ENCODE measurements at regions not wholly inside any gene's neighbourhood (a gene's known extent, or its start where the extent isn't known, plus 50 kb on each side); places are given as distances from the start of the nearest gene placed in this dataset.

DNA sequence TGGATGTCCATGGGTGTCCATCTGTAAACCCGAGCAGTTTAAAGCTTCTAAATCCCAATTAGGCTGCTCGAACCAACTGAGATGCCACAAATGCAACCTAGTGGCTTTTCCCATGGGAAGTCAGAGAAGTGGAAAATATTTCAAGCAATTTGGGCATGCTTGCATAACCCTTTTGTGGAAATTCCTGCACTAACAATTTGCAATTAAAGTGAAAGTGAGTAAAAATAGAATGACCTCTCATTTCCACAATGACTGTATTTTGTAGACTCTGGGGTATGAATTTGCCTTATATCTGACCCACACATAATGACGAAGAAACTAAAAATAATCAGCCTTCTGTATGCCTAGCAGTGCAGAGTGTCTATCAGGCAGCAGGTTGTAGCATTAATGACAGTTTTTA, 91.8 kb upstream of the TSC22D1 start:
- no TSS peak for BruUV-seq (replicated peaks)
- no peaks in the 10 kb centered on the region for H3K9me3 ChIP-seq (replicated peaks; ENCODE audit: control insufficient read depth, insufficient read depth, low read depth, low read length)
- H2AFZ ChIP-seq (ENCODE audit: low read depth, low read length): no peak overlapping the region
- ChIA-PET POLR2A (no interaction called here), CTCF (ENCODE audit: low intra/inter-chr PET ratio) (no interaction called here)
- H3K27me3 ChIP-seq (ENCODE audit: control insufficient read depth in 2 of 2, insufficient read depth in 2 of 2, low read length in 2 of 2): 0 out of 5 replicates have a peak, but pooled peaks cover 0 to 7% of the 10 kb centered on the region in 2 experiments
- H3K9me1 ChIP-seq (ENCODE audit: control insufficient read depth, insufficient read depth, low read length): no peaks in the 10 kb centered on the region
- H3K4me2 ChIP-seq (ENCODE audit: insufficient read depth, low read length): no peak overlapping the region
- H3K79me2 ChIP-seq (ENCODE audit: control insufficient read depth, insufficient read depth, low read length): no peaks in the 10 kb centered on the region
- FAIRE-seq (no peak), ATAC-seq (no peak), DNase-seq (ENCODE audit: extremely low read depth in 1 of 4, low spot score in 3 of 4) (no peak)
- no peaks in the 10 kb centered on the region for H3K36me3 ChIP-seq (ENCODE audit: control insufficient read depth, insufficient read depth, low read length)
- no peak overlapping the region for H3K9ac ChIP-seq (ENCODE audit: insufficient read depth in 1 of 2, low read depth in 2 of 2, low read length in 2 of 2)
- no peak for TF ChIP-seq TCF7 (IDR thresholded peaks at IDR 0.05; ENCODE audit: borderline replicate concordance)
- TF ChIP-seq STAT5B (CRISPR knock-in tag; IDR thresholded peaks at IDR 0.05): no peak
- TF ChIP-seq IRF9 (tag; IDR thresholded peaks at IDR 0.05): no peak
- TF ChIP-seq KHSRP (IDR thresholded peaks at IDR 0.05): no peak
- no peak for TF ChIP-seq SRSF7 (optimal IDR thresholded peaks at IDR 0.05; ENCODE audit: low read depth, low read length)
- no peak for TF ChIP-seq HMG20B (CRISPR knock-in tag; IDR thresholded peaks at IDR 0.05)
- no peak for TF ChIP-seq SIX5 (IDR thresholded peaks at IDR 0.05; ENCODE audit: borderline replicate concordance in 1 of 2, insufficient read depth in 1 of 2, low read depth in 1 of 2, low read length in 2 of 2)
- TF ChIP-seq EGR1 (conservative IDR thresholded peaks at IDR 0.05): no peak
- no peak for TF ChIP-seq ZNF586 (CRISPR knock-in tag; conservative IDR thresholded peaks at IDR 0.05)
- no peak for TF ChIP-seq ZNF24 (IDR thresholded peaks at IDR 0.05)
- TF ChIP-seq RFX7 (CRISPR knock-in tag; IDR thresholded peaks at IDR 0.05): no peak
- no peak for TF ChIP-seq POLR2B (IDR thresholded peaks at IDR 0.05; ENCODE audit: low read depth, partially characterized antibody)
- TF ChIP-seq, protein P1, sequence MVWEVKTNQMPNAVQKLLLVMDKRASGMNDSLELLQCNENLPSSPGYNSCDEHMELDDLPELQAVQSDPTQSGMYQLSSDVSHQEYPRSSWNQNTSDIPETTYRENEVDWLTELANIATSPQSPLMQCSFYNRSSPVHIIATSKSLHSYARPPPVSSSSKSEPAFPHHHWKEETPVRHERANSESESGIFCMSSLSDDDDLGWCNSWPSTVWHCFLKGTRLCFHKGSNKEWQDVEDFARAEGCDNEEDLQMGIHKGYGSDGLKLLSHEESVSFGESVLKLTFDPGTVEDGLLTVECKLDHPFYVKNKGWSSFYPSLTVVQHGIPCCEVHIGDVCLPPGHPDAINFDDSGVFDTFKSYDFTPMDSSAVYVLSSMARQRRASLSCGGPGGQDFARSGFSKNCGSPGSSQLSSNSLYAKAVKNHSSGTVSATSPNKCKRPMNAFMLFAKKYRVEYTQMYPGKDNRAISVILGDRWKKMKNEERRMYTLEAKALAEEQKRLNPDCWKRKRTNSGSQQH (CRISPR knock-in tag; IDR thresholded peaks at IDR 0.05): no peak
- TF ChIP-seq THRB (CRISPR knock-in tag; conservative IDR thresholded peaks at IDR 0.05): no peak
- TF ChIP-seq, protein P2, sequence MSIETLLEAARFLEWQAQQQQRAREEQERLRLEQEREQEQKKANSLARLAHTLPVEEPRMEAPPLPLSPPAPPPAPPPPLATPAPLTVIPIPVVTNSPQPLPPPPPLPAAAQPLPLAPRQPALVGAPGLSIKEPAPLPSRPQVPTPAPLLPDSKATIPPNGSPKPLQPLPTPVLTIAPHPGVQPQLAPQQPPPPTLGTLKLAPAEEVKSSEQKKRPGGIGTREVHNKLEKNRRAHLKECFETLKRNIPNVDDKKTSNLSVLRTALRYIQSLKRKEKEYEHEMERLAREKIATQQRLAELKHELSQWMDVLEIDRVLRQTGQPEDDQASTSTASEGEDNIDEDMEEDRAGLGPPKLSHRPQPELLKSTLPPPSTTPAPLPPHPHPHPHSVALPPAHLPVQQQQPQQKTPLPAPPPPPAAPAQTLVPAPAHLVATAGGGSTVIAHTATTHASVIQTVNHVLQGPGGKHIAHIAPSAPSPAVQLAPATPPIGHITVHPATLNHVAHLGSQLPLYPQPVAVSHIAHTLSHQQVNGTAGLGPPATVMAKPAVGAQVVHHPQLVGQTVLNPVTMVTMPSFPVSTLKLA (conservative IDR thresholded peaks at IDR 0.05): no peak
- TF ChIP-seq SOX6 (IDR thresholded peaks at IDR 0.05): no peak
- TF ChIP-seq CBX2 (IDR thresholded peaks at IDR 0.05; ENCODE audit: insufficient read depth, low read length, poor library complexity, severe bottlenecking): no peak
- no peak for TF ChIP-seq HDGF (IDR thresholded peaks at IDR 0.05)
- H3K4me3 ChIP-seq: no peak overlapping the region
- in situ Hi-C loops (cut with MboI) (no loop called here), intact Hi-C loops (cut with micrococcal nuclease) (no loop called here)
- no peaks in the 10 kb centered on the region for H4K20me1 ChIP-seq (replicated peaks; ENCODE audit: control insufficient read depth, insufficient read depth, low read length)
- H3K4me1 ChIP-seq (replicated peaks in 1 of 2; ENCODE audit: control insufficient read depth in 2 of 2, insufficient read depth in 2 of 2, low read length in 2 of 2): no peaks in the 10 kb centered on the region
- no peak overlapping the region for H3K27ac ChIP-seq (ENCODE audit: extremely low read depth, low read depth, low read length)
- 0% methylated on average over 3 of the region's 3 CpGs for WGBS (ENCODE audit: insufficient coverage, low coverage, missing lambda C conversion rate)
